HG02938 (cell line): ENCODE measurements at regions not wholly inside any gene's neighbourhood (a gene's known extent, or its start where the extent isn't known, plus 50 kb on each side); places are given as distances from the start of the nearest gene placed in this dataset.

Experiments
- ATAC-seq: cut with Tn5 transposase; IDR thresholded peaks from one replicate; pipeline ENCODE4 v1.9.1; 2021; ENCODE audit warnings: mild to moderate bottlenecking, moderate library complexity; ENCODE audit not compliant: unreplicated experiment

DNA sequence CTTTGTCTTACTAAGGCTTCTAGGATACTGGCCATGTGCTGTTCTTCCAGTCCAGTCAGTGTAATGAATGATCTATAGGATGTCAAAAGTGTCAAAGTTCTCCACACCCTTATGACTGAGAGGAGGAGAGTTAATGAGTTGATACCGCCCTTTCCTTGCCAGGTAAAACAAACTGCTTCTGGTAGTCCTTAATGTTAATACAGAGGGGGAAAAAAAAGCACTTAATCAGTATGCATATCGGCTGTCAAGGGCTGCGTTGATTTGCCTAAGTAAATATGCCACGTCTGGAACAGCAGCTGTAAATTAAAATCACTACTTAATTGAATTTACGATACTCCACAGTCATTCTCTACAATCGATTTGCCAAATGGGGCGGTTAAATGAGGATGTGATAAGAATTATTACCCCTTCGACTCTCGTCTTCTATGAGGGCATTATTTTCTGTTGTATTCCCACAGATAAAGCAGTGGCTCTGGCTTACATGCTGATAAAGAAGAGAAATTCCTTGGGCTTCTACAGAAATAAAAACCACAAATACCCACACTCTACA is 416.0 kb downstream of the KCNH5 start:
- ATAC-seq = no peak

DNA sequence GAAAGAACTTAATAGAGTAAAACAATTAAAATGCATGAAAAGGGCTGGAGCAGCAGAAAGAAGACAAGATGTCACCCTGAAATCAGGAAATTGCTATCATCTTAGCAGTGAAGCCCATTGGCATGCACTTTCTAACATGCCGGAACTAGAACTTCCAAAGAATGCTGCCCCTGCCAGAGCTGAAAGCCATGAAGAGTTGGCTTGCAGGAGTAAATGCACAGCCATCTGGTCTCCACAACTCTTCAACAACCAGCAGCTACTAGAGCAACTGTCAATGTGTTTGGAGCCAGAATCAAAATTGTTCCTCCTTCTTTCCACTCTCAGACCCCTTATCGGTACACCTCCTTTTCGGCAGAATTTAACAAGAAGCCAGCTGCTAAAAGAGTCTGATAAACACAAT is 414.1 kb downstream of the KCNH5 start:
- ATAC-seq = no peak

- ATAC-seq = no peak
Measured at GRCh38 chr14:62632771-62633170, 412.5 kb downstream of the KCNH5 start.

- no peak for ATAC-seq
Measured at GRCh38 chr14:62645649-62646048, 399.6 kb downstream of the KCNH5 start.
